ENCODE measurements at regions not wholly inside any gene's neighbourhood (a gene's known extent, or its start where the extent isn't known, plus 50 kb on each side); places are given as distances from the start of the nearest gene placed in this dataset.
"Not testable (repeated sequence)": the region's sequence is repeated elsewhere in the genome, so short reads cannot be mapped to it uniquely, and the experiment has no call there.

DNA sequence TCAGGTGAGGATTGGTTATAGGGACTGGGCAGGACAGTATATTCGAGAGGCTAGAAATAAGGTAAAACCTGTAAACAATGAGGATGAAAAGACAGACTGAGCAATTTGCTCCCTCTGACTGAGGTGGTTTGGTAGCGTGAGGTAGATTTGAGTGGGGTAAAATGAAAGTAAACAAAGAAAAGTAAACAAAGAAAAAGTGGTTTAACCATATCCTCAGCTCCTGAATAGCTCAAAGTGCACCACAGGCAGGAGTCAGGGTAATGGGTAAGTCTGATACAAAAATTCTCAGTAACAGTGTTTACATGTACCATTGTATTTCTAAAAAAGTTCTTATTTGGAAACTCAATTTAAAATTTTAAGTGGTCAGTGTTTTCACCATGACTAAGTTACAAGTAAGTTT is 203.1 kb upstream of the ARRDC3 start:
- Mint-ChIP-seq H3K4me3 (ENCODE audit: unreplicated experiment) (no peak overlapping the region), H3K27me3 (ENCODE audit: unreplicated experiment) (no peaks in the 10 kb centered on the region), H3K4me1 (ENCODE audit: low read depth, unreplicated experiment) (no peaks in the 10 kb centered on the region), H3K27ac (ENCODE audit: unreplicated experiment) (no peak overlapping the region), H3K9me3 (ENCODE audit: unreplicated experiment) (peaks cover 3% of the 10 kb centered on the region), H3K36me3 (ENCODE audit: unreplicated experiment) (peaks cover 5% of the 10 kb centered on the region)
- DNase-seq, result no peak
- TF ChIP-seq, protein P1, sequence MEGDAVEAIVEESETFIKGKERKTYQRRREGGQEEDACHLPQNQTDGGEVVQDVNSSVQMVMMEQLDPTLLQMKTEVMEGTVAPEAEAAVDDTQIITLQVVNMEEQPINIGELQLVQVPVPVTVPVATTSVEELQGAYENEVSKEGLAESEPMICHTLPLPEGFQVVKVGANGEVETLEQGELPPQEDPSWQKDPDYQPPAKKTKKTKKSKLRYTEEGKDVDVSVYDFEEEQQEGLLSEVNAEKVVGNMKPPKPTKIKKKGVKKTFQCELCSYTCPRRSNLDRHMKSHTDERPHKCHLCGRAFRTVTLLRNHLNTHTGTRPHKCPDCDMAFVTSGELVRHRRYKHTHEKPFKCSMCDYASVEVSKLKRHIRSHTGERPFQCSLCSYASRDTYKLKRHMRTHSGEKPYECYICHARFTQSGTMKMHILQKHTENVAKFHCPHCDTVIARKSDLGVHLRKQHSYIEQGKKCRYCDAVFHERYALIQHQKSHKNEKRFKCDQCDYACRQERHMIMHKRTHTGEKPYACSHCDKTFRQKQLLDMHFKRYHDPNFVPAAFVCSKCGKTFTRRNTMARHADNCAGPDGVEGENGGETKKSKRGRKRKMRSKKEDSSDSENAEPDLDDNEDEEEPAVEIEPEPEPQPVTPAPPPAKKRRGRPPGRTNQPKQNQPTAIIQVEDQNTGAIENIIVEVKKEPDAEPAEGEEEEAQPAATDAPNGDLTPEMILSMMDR (IDR thresholded peaks at IDR 0.05; ENCODE audit: partially characterized antibody, unreplicated experiment), result no peak

DNA sequence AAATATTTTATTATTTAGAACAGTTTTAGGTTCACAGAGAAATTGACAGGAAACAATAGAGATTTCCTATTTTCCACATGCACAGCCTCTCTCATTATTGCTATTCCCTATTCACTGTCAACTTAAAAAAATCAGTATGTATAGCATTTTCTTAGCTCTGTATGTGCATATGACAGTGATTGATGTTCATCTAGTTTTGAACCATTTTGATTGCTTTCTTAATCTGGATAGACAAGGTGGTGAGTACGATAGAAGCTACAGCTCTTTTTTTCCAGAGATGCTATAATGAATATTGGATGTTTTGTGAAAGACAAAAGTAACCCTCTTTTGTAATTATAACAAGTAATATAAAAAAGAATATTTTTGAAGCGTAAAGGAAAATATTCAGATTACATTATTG is 201.2 kb upstream of the ARRDC3 start:
- no peaks in the 10 kb centered on the region for H3K36me3 Mint-ChIP-seq (ENCODE audit: unreplicated experiment)
- H3K4me3 Mint-ChIP-seq (ENCODE audit: unreplicated experiment), result no peak overlapping the region
- H3K4me1 Mint-ChIP-seq (ENCODE audit: low read depth, unreplicated experiment), result no peaks in the 10 kb centered on the region
- no peak overlapping the region for H3K27ac Mint-ChIP-seq (ENCODE audit: unreplicated experiment)
- no peaks in the 10 kb centered on the region for H3K27me3 Mint-ChIP-seq (ENCODE audit: unreplicated experiment)
- DNase-seq, result no peak
- peaks cover 1% of the 10 kb centered on the region for H3K9me3 Mint-ChIP-seq (ENCODE audit: unreplicated experiment)
- TF ChIP-seq, protein P1 (IDR thresholded peaks at IDR 0.05; ENCODE audit: partially characterized antibody, unreplicated experiment), result no peak

DNA sequence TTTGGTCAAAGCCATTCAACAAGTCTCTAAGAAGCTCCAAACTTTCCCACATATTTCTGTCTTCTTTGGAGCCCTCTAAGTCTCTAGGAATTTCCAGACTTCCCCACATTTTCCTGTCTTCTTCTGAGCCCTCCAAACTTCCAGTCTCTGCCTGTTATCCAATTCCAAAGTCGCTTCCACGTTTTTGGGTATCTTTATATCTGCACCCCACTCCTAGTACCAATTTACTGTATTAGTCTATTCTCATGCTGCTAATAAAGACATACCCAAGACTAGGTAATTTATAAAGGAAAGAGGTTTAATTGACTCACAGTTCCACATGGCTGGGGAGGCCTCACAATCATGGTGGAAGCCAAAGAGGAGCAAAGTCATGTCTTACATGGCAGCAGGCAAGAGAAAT is 182.9 kb upstream of the ARRDC3 start:
- H3K4me1 Mint-ChIP-seq (ENCODE audit: low read depth, unreplicated experiment); H3K27ac Mint-ChIP-seq (ENCODE audit: unreplicated experiment); H3K36me3 Mint-ChIP-seq (ENCODE audit: unreplicated experiment); H3K9me3 Mint-ChIP-seq (ENCODE audit: unreplicated experiment); H3K27me3 Mint-ChIP-seq (ENCODE audit: unreplicated experiment); H3K4me3 Mint-ChIP-seq (ENCODE audit: unreplicated experiment); DNase-seq: not testable (repeated sequence)

DNA sequence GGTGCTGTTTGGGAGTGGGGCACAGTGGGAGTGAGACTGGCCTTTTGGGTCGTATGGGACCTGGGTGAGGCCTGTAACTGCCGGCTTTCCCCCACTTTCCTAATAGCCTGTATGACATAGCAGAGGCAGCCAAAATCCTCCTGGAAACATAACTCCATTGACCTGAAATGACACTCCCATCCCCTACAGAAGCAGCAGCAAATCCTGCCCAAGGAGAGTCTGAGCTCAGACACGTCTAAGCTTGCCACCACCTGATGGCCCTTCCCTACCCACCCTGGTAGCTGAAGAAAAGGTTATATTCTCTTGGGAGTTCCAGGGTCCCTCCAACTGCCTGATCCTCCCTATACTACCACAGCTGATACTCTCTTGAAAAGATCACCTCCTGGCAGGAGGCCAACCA is 179.8 kb upstream of the ARRDC3 start:
- Mint-ChIP-seq H3K27me3 (ENCODE audit: unreplicated experiment) (no peaks in the 10 kb centered on the region), H3K4me1 (ENCODE audit: low read depth, unreplicated experiment) (no peaks in the 10 kb centered on the region), H3K27ac (ENCODE audit: unreplicated experiment) (no peak overlapping the region), H3K9me3 (ENCODE audit: unreplicated experiment) (peaks cover 9% of the 10 kb centered on the region), H3K36me3 (ENCODE audit: unreplicated experiment) (peaks cover 8% of the 10 kb centered on the region), H3K4me3 (ENCODE audit: unreplicated experiment) (no peak overlapping the region)
- TF ChIP-seq, protein P1 (IDR thresholded peaks at IDR 0.05; ENCODE audit: partially characterized antibody, unreplicated experiment), result no peak
- no peak for DNase-seq

DNA sequence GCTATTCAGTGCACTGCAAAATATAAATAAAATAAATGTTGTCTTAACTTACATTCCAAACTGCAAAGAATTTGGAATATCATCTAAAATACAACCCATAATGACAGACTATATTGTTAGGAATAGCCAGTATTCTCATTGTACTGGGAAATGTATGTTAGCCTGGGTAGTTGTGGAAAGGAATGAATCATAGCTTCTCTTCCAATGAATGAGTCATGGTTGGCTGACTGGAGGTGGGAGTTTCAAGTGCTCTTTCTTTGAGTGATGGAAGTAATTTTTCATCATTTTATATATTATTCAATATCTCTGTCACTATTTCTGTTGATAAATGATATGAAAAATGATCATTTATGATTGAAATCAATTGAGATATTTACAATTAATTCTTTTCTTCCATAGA is 158.6 kb upstream of the ARRDC3 start:
- Mint-ChIP-seq H3K27ac (ENCODE audit: unreplicated experiment) (no peak overlapping the region), H3K4me3 (ENCODE audit: unreplicated experiment) (no peak overlapping the region), H3K27me3 (ENCODE audit: unreplicated experiment) (no peaks in the 10 kb centered on the region), H3K9me3 (ENCODE audit: unreplicated experiment) (no peaks in the 10 kb centered on the region), H3K4me1 (ENCODE audit: low read depth, unreplicated experiment) (no peaks in the 10 kb centered on the region), H3K36me3 (ENCODE audit: unreplicated experiment) (no peaks in the 10 kb centered on the region)
- TF ChIP-seq, protein P1 (IDR thresholded peaks at IDR 0.05; ENCODE audit: partially characterized antibody, unreplicated experiment), result no peak
- no peak for DNase-seq

DNA sequence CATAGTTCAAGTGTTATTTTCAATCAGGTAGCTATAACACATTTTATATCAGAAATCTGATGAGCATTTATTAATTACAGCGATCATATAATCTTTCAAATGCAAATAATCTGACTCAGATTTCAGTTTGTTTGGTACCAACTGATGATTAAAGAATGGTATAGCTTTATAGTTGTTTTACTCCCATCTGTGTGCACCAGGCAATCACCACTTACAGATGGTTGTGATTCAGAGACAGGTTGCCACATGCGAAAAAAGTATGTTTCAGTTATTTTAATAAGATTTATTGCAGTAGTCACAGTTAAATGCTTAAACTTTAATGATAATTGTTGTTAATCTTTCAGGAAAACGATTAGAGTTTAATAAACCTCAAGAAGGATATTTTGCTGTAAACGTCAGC is 155.1 kb upstream of the ARRDC3 start:
- no peaks in the 10 kb centered on the region for H3K36me3 Mint-ChIP-seq (ENCODE audit: unreplicated experiment)
- H3K9me3 Mint-ChIP-seq (ENCODE audit: unreplicated experiment), result no peaks in the 10 kb centered on the region
- no peaks in the 10 kb centered on the region for H3K27me3 Mint-ChIP-seq (ENCODE audit: unreplicated experiment)
- no peak overlapping the region for H3K27ac Mint-ChIP-seq (ENCODE audit: unreplicated experiment)
- H3K4me3 Mint-ChIP-seq (ENCODE audit: unreplicated experiment), result no peak overlapping the region
- no peak for DNase-seq
- TF ChIP-seq, protein P1 (IDR thresholded peaks at IDR 0.05; ENCODE audit: partially characterized antibody, unreplicated experiment), result no peak
- H3K4me1 Mint-ChIP-seq (ENCODE audit: low read depth, unreplicated experiment), result no peaks in the 10 kb centered on the region

Data from glutamatergic neuron (in vitro differentiated cells).